ENCODE measurements at regions not wholly inside any gene's neighbourhood (a gene's known extent, or its start where the extent isn't known, plus 50 kb on each side); places are given as distances from the start of the nearest gene placed in this dataset.

DNA sequence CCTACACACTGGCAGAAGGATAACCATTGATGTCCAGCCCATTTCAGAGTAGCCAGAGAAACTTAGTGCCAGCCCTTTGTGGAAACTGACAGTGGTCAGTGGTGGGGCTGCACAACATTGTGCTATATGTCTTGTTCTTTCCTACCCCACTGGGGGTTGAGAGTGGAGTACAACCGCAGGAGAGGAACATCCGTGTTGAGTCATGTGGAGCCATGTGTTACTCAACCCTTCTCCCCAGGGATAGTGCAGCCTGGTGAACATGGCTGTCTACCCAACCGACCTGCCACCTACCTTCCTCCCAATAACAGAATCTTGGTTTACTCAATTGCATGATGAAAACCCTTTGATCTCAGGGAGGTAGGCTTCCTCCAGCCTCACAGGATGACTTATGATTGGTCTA, 65.3 kb upstream of the MAPK4 start:
- TF ChIP-seq RAD21 (IDR thresholded peaks at IDR 0.05; ENCODE audit: low read depth) = no peak
- TF ChIP-seq EP300 (IDR thresholded peaks at IDR 0.05; ENCODE audit: borderline replicate concordance) = no peak
- no peak for TF ChIP-seq CREB1 (IDR thresholded peaks at IDR 0.05; ENCODE audit: low read depth)
- no peak for TF ChIP-seq FOXM1 (IDR thresholded peaks at IDR 0.05; ENCODE audit: borderline replicate concordance, low read depth)
- TF ChIP-seq, protein P1, sequence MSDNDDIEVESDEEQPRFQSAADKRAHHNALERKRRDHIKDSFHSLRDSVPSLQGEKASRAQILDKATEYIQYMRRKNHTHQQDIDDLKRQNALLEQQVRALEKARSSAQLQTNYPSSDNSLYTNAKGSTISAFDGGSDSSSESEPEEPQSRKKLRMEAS (IDR thresholded peaks at IDR 0.05) = no peak
- TF ChIP-seq, protein P2, sequence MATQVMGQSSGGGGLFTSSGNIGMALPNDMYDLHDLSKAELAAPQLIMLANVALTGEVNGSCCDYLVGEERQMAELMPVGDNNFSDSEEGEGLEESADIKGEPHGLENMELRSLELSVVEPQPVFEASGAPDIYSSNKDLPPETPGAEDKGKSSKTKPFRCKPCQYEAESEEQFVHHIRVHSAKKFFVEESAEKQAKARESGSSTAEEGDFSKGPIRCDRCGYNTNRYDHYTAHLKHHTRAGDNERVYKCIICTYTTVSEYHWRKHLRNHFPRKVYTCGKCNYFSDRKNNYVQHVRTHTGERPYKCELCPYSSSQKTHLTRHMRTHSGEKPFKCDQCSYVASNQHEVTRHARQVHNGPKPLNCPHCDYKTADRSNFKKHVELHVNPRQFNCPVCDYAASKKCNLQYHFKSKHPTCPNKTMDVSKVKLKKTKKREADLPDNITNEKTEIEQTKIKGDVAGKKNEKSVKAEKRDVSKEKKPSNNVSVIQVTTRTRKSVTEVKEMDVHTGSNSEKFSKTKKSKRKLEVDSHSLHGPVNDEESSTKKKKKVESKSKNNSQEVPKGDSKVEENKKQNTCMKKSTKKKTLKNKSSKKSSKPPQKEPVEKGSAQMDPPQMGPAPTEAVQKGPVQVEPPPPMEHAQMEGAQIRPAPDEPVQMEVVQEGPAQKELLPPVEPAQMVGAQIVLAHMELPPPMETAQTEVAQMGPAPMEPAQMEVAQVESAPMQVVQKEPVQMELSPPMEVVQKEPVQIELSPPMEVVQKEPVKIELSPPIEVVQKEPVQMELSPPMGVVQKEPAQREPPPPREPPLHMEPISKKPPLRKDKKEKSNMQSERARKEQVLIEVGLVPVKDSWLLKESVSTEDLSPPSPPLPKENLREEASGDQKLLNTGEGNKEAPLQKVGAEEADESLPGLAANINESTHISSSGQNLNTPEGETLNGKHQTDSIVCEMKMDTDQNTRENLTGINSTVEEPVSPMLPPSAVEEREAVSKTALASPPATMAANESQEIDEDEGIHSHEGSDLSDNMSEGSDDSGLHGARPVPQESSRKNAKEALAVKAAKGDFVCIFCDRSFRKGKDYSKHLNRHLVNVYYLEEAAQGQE (IDR thresholded peaks at IDR 0.05; ENCODE audit: low read depth) = no peak
- TF ChIP-seq YY1 (IDR thresholded peaks at IDR 0.05; ENCODE audit: low read depth) = no peak
- no peak for TF ChIP-seq CEBPB (IDR thresholded peaks at IDR 0.05)
- TF ChIP-seq NFIC (IDR thresholded peaks at IDR 0.05) = no peak
- TF ChIP-seq ZBTB7A (IDR thresholded peaks at IDR 0.05; ENCODE audit: low read depth) = no peak
